Gastroesophageal sphincter (tissue), 3 donors: ENCODE measurements at regions not wholly inside any gene's neighbourhood (a gene's known extent, or its start where the extent isn't known, plus 50 kb on each side); places are given as distances from the start of the nearest gene placed in this dataset.

Experiments
- POLR2A ChIP-seq, 2 donors: fragments of 450-650 bp; IDR thresholded peaks; one replicate each; pipeline ENCODE4 v1.6.1; 2017; ENCODE audit warnings: antibody characterized with exemption in 2 of 2, mild to moderate bottlenecking in 2 of 2, moderate library complexity in 1 of 2
- TF ChIP-seq, protein P1 (sequence below), 4 experiments: fragments of 200-600 bp in 2 of 4; fragments of 450-650 bp in 2 of 4; sonication (generic) in 1 of 4; IDR thresholded peaks; one replicate each; pipeline ENCODE4 v1.5.1; 2017 to 2019; ENCODE audit warnings: antibody characterized with exemption in 4 of 4, mild to moderate bottlenecking in 2 of 4, moderate library complexity in 2 of 4

DNA sequence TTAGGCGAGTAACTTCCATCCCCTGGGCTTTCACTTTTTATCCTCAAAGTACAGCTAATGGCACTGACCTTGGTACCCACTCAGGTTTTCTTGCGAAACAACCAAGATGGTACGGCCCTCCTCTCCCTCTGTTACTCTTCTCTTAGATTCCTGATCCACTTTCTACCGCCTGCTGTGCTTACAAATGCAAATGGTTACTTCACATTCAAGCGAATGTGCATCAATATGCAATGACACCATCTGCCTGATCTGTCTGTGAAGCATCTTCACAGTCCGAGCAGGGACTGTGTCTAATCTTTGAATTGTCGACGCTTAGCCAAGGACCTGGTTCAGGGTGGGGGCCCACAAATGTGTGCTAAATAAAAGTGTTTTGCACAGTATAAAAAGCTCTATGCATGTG is 112.2 kb downstream of the TRIB2 start:
- TF ChIP-seq, protein P1, sequence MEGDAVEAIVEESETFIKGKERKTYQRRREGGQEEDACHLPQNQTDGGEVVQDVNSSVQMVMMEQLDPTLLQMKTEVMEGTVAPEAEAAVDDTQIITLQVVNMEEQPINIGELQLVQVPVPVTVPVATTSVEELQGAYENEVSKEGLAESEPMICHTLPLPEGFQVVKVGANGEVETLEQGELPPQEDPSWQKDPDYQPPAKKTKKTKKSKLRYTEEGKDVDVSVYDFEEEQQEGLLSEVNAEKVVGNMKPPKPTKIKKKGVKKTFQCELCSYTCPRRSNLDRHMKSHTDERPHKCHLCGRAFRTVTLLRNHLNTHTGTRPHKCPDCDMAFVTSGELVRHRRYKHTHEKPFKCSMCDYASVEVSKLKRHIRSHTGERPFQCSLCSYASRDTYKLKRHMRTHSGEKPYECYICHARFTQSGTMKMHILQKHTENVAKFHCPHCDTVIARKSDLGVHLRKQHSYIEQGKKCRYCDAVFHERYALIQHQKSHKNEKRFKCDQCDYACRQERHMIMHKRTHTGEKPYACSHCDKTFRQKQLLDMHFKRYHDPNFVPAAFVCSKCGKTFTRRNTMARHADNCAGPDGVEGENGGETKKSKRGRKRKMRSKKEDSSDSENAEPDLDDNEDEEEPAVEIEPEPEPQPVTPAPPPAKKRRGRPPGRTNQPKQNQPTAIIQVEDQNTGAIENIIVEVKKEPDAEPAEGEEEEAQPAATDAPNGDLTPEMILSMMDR (IDR thresholded peaks at IDR 0.05), result no peak
- TF ChIP-seq POLR2A (IDR thresholded peaks at IDR 0.05), result no peak
